NCI-H1105 (cell line): ENCODE measurements at regions not wholly inside any gene's neighbourhood (a gene's known extent, or its start where the extent isn't known, plus 50 kb on each side); places are given as distances from the start of the nearest gene placed in this dataset.

Experiments
- DNase-seq: peaks from one replicate; lab custom pipeline; 2025; lab: John Stamatoyannopoulos, UW

- no peak for DNase-seq
These were observed 315.5 kb downstream of the FAT3 start for GRCh38 chr11:92540096-92540495.

GRCh38 chr11:92545906-92546471 is 321.4 kb downstream of the FAT3 start:
- no peak for DNase-seq

- no peak for DNase-seq
These were observed 322.0 kb downstream of the FAT3 start for GRCh38 chr11:92546603-92547002.

GRCh38 chr11:92550411-92550810 is 325.8 kb downstream of the FAT3 start:
- DNase-seq = peak; percentile 83

GRCh38 chr11:92550871-92551270 is 326.3 kb downstream of the FAT3 start:
- DNase-seq = no peak

- no peak for DNase-seq
These were observed 328.3 kb downstream of the FAT3 start for GRCh38 chr11:92552942-92553341.

GRCh38 chr11:92554688-92555087 is 330.1 kb downstream of the FAT3 start:
- no peak for DNase-seq

GRCh38 chr11:92556431-92556830 is 331.8 kb downstream of the FAT3 start:
- no peak for DNase-seq

GRCh38 chr11:92557879-92558278 is 333.3 kb downstream of the FAT3 start:
- no peak for DNase-seq

- DNase-seq = peak; percentile 99
These were observed 333.7 kb downstream of the FAT3 start for GRCh38 chr11:92558323-92558722.

GRCh38 chr11:92569726-92570125 is 345.1 kb downstream of the FAT3 start:
- DNase-seq = no peak

GRCh38 chr11:92572559-92572958 is 347.9 kb downstream of the FAT3 start:
- DNase-seq = no peak

- no peak for DNase-seq
These were observed 351.7 kb downstream of the FAT3 start for GRCh38 chr11:92576315-92576714.

- DNase-seq = no peak
These were observed 356.3 kb downstream of the FAT3 start for GRCh38 chr11:92580908-92581307.

- no peak for DNase-seq
These were observed 363.8 kb downstream of the FAT3 start for GRCh38 chr11:92588393-92588792.

- no peak for DNase-seq
These were observed 364.9 kb downstream of the FAT3 start for GRCh38 chr11:92589512-92589911.

GRCh38 chr11:92591521-92591920 is 366.9 kb downstream of the FAT3 start:
- no peak for DNase-seq

GRCh38 chr11:92594251-92594650 is 369.6 kb downstream of the FAT3 start:
- no peak for DNase-seq

GRCh38 chr11:92595052-92595451 is 370.4 kb downstream of the FAT3 start:
- DNase-seq = no peak

- DNase-seq = no peak
These were observed 372.1 kb downstream of the FAT3 start for GRCh38 chr11:92596596-92597317.

GRCh38 chr11:92601048-92601447 is 368.4 kb upstream of the MTNR1B start:
- no peak for DNase-seq

GRCh38 chr11:92605667-92606066 is 363.8 kb upstream of the MTNR1B start:
- DNase-seq = no peak

- DNase-seq = no peak
These were observed 361.3 kb upstream of the MTNR1B start for GRCh38 chr11:92607969-92608722.
